Loucy (cell line): ENCODE measurements at regions not wholly inside any gene's neighbourhood (a gene's known extent, or its start where the extent isn't known, plus 50 kb on each side); places are given as distances from the start of the nearest gene placed in this dataset.
"Not testable (repeated sequence)": the region's sequence is repeated elsewhere in the genome, so short reads cannot be mapped to it uniquely, and the experiment has no call there.

Experiments used
- CTCF ChIP-seq: fragments of 200-600 bp; sonication (generic); conservative IDR thresholded peaks from 2 replicates; pipeline ENCODE4 v1.5.1; 2014; ENCODE audit warnings: mild to moderate bottlenecking, antibody characterized with exemption, low read length
- EZH2phosphoT487 ChIP-seq: fragments of 200-600 bp; IDR thresholded peaks from 2 replicates; pipeline ENCODE4 v1.6.1; 2018; ENCODE audit warnings: antibody characterized with exemption, mild to moderate bottlenecking, moderate library complexity, borderline replicate concordance

DNA sequence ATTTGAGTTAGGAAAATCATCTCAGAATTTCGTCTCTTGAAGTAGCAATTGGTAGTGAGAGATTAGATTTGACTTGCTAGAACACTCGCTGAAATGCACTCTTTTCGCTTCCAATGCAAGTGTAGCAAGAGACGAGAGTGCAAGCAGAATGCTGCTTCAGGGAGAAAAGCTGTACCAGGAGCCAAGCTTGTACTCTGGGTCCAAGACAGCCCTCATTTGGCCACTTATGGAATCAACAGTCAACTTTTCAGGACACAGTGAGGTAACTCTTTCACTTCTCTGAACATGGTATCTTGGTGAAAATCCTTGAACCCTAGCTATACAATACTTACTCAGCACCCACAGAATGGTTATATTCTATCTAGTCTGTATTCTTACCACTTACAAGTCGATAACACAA, 107.6 kb upstream of the TERB2 start:
- peak; percentile 20; the same call in 1 of the 2 replicates for TF ChIP-seq CTCF
- not testable (repeated sequence) for TF ChIP-seq EZH2phosphoT487
